H9 (cell line): ENCODE measurements at regions not wholly inside any gene's neighbourhood (a gene's known extent, or its start where the extent isn't known, plus 50 kb on each side); places are given as distances from the start of the nearest gene placed in this dataset.
A peak's percentile ranks its signal among the peaks of the same experiment; 100 is the strongest.
"Not testable (repeated sequence)": the region's sequence is repeated elsewhere in the genome, so short reads cannot be mapped to it uniquely, and the experiment has no call there.

Experiments
- DNase-seq: peaks from one replicate; pipeline ENCODE4 v3.0.0-alpha.2; 2017
- H2AFZ ChIP-seq: one replicate; pipeline ENCODE4 v1.6.1; 2013; ENCODE audit warnings: mild to moderate bottlenecking, low read length, control low read depth, moderate library complexity
- H2AK5ac ChIP-seq: 2 replicates; pipeline ENCODE4 v1.6.1; 2013; ENCODE audit warnings: low read length, control low read depth, mixed read lengths; ENCODE audit not compliant: insufficient read length
- H2BK120ac ChIP-seq: one replicate; pipeline ENCODE4 v1.6.1; 2013; ENCODE audit warnings: low read depth, mild to moderate bottlenecking, low read length, control low read depth, inconsistent platforms; ENCODE audit not compliant: poor library complexity, severe bottlenecking
- H2BK12ac ChIP-seq: 2 replicates; pipeline ENCODE4 v1.6.1; 2013; ENCODE audit warnings: low read length, control low read depth, mixed read lengths, low read depth; ENCODE audit not compliant: insufficient read length
- H2BK15ac ChIP-seq: 2 replicates; pipeline ENCODE4 v1.6.1; 2013; ENCODE audit warnings: low read depth, low read length, control low read depth
- H2BK20ac ChIP-seq: one replicate; pipeline ENCODE4 v1.6.1; 2013; ENCODE audit warnings: low read depth, mild to moderate bottlenecking, low read length, control low read depth, inconsistent platforms; ENCODE audit not compliant: poor library complexity, severe bottlenecking
- H2BK5ac ChIP-seq: 2 replicates; pipeline ENCODE4 v1.6.1; 2013; ENCODE audit warnings: low read length, control low read depth, mixed read lengths; ENCODE audit not compliant: insufficient read length
- H3K14ac ChIP-seq: 2 replicates; pipeline ENCODE4 v1.6.1; 2013; ENCODE audit warnings: low read length, control low read depth; ENCODE audit not compliant: insufficient read depth
- H3K18ac ChIP-seq: 2 replicates; pipeline ENCODE4 v1.6.1; 2013; ENCODE audit warnings: low read depth, mild to moderate bottlenecking, mixed read lengths, low read length, control low read depth; ENCODE audit not compliant: insufficient read length
- H3K23ac ChIP-seq: 2 replicates; pipeline ENCODE4 v1.6.1; 2013; ENCODE audit warnings: low read length, control low read depth, mixed read lengths, low read depth; ENCODE audit not compliant: insufficient read length
- H3K23me2 ChIP-seq: 2 replicates; pipeline ENCODE4 v1.6.1; 2013; ENCODE audit warnings: low read depth, mild to moderate bottlenecking, mixed read lengths, low read length, control low read depth; ENCODE audit not compliant: insufficient read length, poor library complexity, severe bottlenecking
- H3K27ac ChIP-seq: 2 replicates; pipeline ENCODE4 v1.5.1; 2013; ENCODE audit warnings: low read length, control low read depth, mixed read lengths, low read depth; ENCODE audit not compliant: insufficient read length
- H3K27me3 ChIP-seq: 2 replicates; pipeline ENCODE4 v1.6.1; 2013; ENCODE audit warnings: low read length, control low read depth, inconsistent platforms; ENCODE audit not compliant: insufficient read depth
- H3K4ac ChIP-seq: 2 replicates; pipeline ENCODE4 v1.6.1; 2013; ENCODE audit warnings: low read depth, mild to moderate bottlenecking, control low read depth, inconsistent platforms, low read length, moderate library complexity
- H3K4me1 ChIP-seq: 2 replicates; pipeline ENCODE4 v1.6.1; 2013; ENCODE audit warnings: low read length, control low read depth, inconsistent platforms; ENCODE audit not compliant: insufficient read depth
- H3K4me2 ChIP-seq: 2 replicates; pipeline ENCODE4 v1.6.1; 2013; ENCODE audit warnings: low read length, control low read depth, mixed read lengths; ENCODE audit not compliant: insufficient read length, insufficient read depth
- H3K56ac ChIP-seq: 2 replicates; pipeline ENCODE4 v1.6.1; 2013; ENCODE audit warnings: low read depth, mild to moderate bottlenecking, mixed read lengths, low read length, control low read depth; ENCODE audit not compliant: insufficient read length
- H3K79me1 ChIP-seq: 2 replicates; pipeline ENCODE4 v1.6.1; 2013; ENCODE audit warnings: low read depth, mild to moderate bottlenecking, moderate library complexity, low read length, control low read depth, inconsistent platforms; ENCODE audit not compliant: insufficient read depth, poor library complexity, severe bottlenecking
- H3K79me2 ChIP-seq: 2 replicates; pipeline ENCODE4 v1.6.1; 2013; ENCODE audit warnings: low read length, control low read depth, inconsistent platforms; ENCODE audit not compliant: insufficient read depth
- H3K9ac ChIP-seq: 2 replicates; pipeline ENCODE4 v1.6.1; 2013; ENCODE audit warnings: low read length, control low read depth, mixed read lengths; ENCODE audit not compliant: insufficient read length; ENCODE audit errors: extremely low read depth
- H3K9me3 ChIP-seq: one replicate; pipeline ENCODE4 v1.6.1; 2013; ENCODE audit warnings: low read depth, low read length, inconsistent platforms; ENCODE audit not compliant: control insufficient read depth
- H3T11ph ChIP-seq: one replicate; pipeline ENCODE4 v1.6.1; 2013; ENCODE audit warnings: mild to moderate bottlenecking, low read length, control low read depth, inconsistent platforms
- H4K20me1 ChIP-seq: one replicate; pipeline ENCODE4 v1.6.1; 2013; ENCODE audit not compliant: control insufficient read depth, insufficient read length, insufficient read depth
- H4K5ac ChIP-seq: 2 replicates; pipeline ENCODE4 v1.6.1; 2013; ENCODE audit warnings: low read depth, mild to moderate bottlenecking, mixed read lengths, low read length, control low read depth; ENCODE audit not compliant: insufficient read length
- H4K8ac ChIP-seq: replicated peaks from 2 replicates; pipeline ENCODE4 v1.6.1; 2013; ENCODE audit warnings: low read length, control low read depth, mixed read lengths, low read depth; ENCODE audit not compliant: insufficient read length
- H4K91ac ChIP-seq: 2 replicates; pipeline ENCODE4 v1.6.1; 2013; ENCODE audit warnings: low read depth, mild to moderate bottlenecking, moderate library complexity, mixed read lengths, low read length, control low read depth; ENCODE audit not compliant: insufficient read length
- H3K27ac Mint-ChIP-seq, 3 experiments: 2 replicates in 2 of 3; 3 replicates in 1 of 3; pipeline ENCODE4 v1.8.0; 2020 to 2021; ENCODE audit warnings: mixed read lengths in 3 of 3, mild to moderate bottlenecking in 1 of 3, moderate library complexity in 1 of 3
- H3K27me3 Mint-ChIP-seq: 2 replicates; pipeline ENCODE4 v1.8.0; 2021; ENCODE audit warnings: low read depth, mild to moderate bottlenecking, moderate library complexity, mixed read lengths
- H3K36me3 Mint-ChIP-seq, 3 experiments: 2 replicates in 2 of 3; 3 replicates in 1 of 3; pipeline ENCODE4 v1.8.0; 2020 to 2021; ENCODE audit warnings: low read depth in 3 of 3, mixed read lengths in 3 of 3; ENCODE audit not compliant: insufficient read depth in 1 of 3
- H3K4me1 Mint-ChIP-seq, 2 experiments: 2 replicates each; pipeline ENCODE4 v1.8.0; 2020; ENCODE audit warnings: mixed read lengths in 2 of 2
- H3K4me3 Mint-ChIP-seq, 2 experiments: 2 replicates in 1 of 2; 3 replicates in 1 of 2; pipeline ENCODE4 v1.8.0; 2020 to 2021; ENCODE audit warnings: mild to moderate bottlenecking in 2 of 2, mixed read lengths in 2 of 2, moderate library complexity in 1 of 2
- H3K9me3 Mint-ChIP-seq, 2 experiments: 2 replicates in 1 of 2; 3 replicates in 1 of 2; pipeline ENCODE4 v1.8.0; 2020; ENCODE audit warnings: mild to moderate bottlenecking in 2 of 2, mixed read lengths in 2 of 2, moderate library complexity in 1 of 2
- WGBS: extraction: QIAGEN DNeasy Blood & Tissue Kit; methylation state at CpG from one replicate; pipeline ENCODE4 v1.1.7; 2013; ENCODE audit warnings: missing lambda C conversion rate, low lambda C conversion rate, mixed read lengths; ENCODE audit not compliant: insufficient read length; ENCODE audit errors: extremely low coverage; 5-methylcytosine and 5-hydroxymethylcytosine counted together
- TF ChIP-seq, protein P1 (sequence below): fragments of 200-600 bp; sonication (generic); conservative IDR thresholded peaks from 3 replicates; pipeline ENCODE4 v1.8.0; 2021; ENCODE audit warnings: antibody characterized with exemption, mild to moderate bottlenecking

DNA sequence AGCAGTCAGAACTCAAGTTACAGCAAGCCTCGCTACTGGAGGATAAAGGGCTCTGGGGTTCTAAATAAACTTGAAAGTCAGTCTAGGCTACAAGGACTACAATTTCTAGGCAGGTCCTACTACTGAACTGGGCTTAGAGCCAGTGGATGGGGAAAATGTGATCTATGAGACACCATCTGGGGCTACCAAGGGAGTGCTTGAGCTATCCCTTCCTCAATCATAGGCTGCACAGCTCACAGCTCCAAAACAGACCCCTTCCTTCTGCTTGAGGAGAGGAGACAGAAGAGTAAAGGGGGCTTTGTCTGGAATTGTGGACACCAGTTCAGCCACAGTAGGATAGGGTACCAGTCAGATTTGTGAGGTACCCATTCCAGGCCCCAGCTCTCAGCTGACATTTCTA lies 145.8 kb upstream of the SNX7 start:
- peak overlapping the region; percentile 27 for H3K18ac ChIP-seq
- no peak overlapping the region for H3T11ph ChIP-seq
- H4K5ac ChIP-seq, result no peak overlapping the region
- H2AK5ac ChIP-seq, result no peak overlapping the region
- H3K9ac ChIP-seq, result no peak overlapping the region
- H3K27ac ChIP-seq, result no peak overlapping the region
- TF ChIP-seq, protein P1, sequence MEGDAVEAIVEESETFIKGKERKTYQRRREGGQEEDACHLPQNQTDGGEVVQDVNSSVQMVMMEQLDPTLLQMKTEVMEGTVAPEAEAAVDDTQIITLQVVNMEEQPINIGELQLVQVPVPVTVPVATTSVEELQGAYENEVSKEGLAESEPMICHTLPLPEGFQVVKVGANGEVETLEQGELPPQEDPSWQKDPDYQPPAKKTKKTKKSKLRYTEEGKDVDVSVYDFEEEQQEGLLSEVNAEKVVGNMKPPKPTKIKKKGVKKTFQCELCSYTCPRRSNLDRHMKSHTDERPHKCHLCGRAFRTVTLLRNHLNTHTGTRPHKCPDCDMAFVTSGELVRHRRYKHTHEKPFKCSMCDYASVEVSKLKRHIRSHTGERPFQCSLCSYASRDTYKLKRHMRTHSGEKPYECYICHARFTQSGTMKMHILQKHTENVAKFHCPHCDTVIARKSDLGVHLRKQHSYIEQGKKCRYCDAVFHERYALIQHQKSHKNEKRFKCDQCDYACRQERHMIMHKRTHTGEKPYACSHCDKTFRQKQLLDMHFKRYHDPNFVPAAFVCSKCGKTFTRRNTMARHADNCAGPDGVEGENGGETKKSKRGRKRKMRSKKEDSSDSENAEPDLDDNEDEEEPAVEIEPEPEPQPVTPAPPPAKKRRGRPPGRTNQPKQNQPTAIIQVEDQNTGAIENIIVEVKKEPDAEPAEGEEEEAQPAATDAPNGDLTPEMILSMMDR, result no peak
- H3K4ac ChIP-seq, result no peak overlapping the region
- no peak overlapping the region for H4K91ac ChIP-seq
- no peak overlapping the region for H2BK20ac ChIP-seq
- no peak overlapping the region for H2AFZ ChIP-seq
- H3K23me2 ChIP-seq, result no peaks in the 10 kb centered on the region
- H2BK12ac ChIP-seq, result no peak overlapping the region
- H3K4me3 Mint-ChIP-seq, result no peak overlapping the region
- H3K56ac ChIP-seq, result no peak overlapping the region
- no peak overlapping the region for H2BK15ac ChIP-seq
- H3K4me1 ChIP-seq, result no peaks in the 10 kb centered on the region
- H3K79me2 ChIP-seq, result no peaks in the 10 kb centered on the region
- WGBS, result no CpG with 5 or more reads among the region's 1 CpG
- no peak overlapping the region for H2BK5ac ChIP-seq
- no peaks in the 10 kb centered on the region for H3K27me3 ChIP-seq
- H3K79me1 ChIP-seq, result no peaks in the 10 kb centered on the region
- no peaks in the 10 kb centered on the region for H4K20me1 ChIP-seq
- no peak overlapping the region; the same call in 1 of the 2 replicates for H3K14ac ChIP-seq
- H3K9me3 ChIP-seq, result no peaks in the 10 kb centered on the region
- no peaks in the 10 kb centered on the region for H3K27me3 Mint-ChIP-seq
- peaks cover 14 to 16% of the 10 kb centered on the region in 2 experiments for H3K9me3 Mint-ChIP-seq
- H3K23ac ChIP-seq, result no peak overlapping the region
- no peak overlapping the region for H4K8ac ChIP-seq
- H3K27ac Mint-ChIP-seq, result no peak overlapping the region
- H3K4me2 ChIP-seq, result no peak overlapping the region
- H2BK120ac ChIP-seq, result no peak overlapping the region
- DNase-seq, result no peak
- peaks cover 11 to 15% (median 14%) of the 10 kb centered on the region in 3 experiments for H3K36me3 Mint-ChIP-seq
- H3K4me1 Mint-ChIP-seq, result peaks cover 5 to 9% of the 10 kb centered on the region in 2 experiments; a peak in 3 of 4 replicates

DNA sequence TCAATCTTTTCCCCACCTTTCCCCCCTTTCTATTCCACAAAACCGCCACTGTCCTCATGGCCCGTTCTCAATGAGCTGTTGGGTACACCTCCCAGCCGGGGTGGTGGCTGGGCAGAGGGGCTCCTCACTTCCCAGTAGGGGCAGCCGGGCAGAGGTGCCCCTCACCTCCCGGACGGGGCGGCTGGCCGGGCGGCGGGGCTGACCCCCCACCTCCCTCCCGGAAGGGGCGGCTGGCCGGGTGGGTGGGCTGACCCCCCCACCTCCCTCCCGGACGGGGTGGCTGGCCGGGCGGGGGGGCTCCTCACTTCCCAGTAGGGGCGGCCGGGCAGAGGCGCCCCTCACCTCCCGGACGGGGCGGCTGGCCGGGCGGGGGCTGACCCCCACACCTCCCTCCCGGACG lies 149.3 kb upstream of the SNX7 start:
- not testable (repeated sequence) for H4K91ac ChIP-seq, H3K79me1 ChIP-seq, H2BK12ac ChIP-seq, H4K20me1 ChIP-seq, H3K14ac ChIP-seq, H3K27me3 Mint-ChIP-seq, H3K23ac ChIP-seq, H3T11ph ChIP-seq, H3K9ac ChIP-seq, H3K4me2 ChIP-seq, H3K4ac ChIP-seq, H3K23me2 ChIP-seq, H2BK20ac ChIP-seq, H3K18ac ChIP-seq, H3K9me3 ChIP-seq, H2AK5ac ChIP-seq, H3K4me1 Mint-ChIP-seq, H3K4me3 Mint-ChIP-seq, H3K56ac ChIP-seq, H3K27ac Mint-ChIP-seq, H3K79me2 ChIP-seq, H3K27me3 ChIP-seq, DNase-seq, H4K5ac ChIP-seq, H2BK15ac ChIP-seq, H2BK5ac ChIP-seq, H2BK120ac ChIP-seq, H4K8ac ChIP-seq, H2AFZ ChIP-seq, H3K4me1 ChIP-seq, H3K27ac ChIP-seq
- Mint-ChIP-seq H3K36me3 (peaks cover 28 to 45% (median 30%) of the 10 kb centered on the region in 3 experiments), H3K9me3 (peaks cover 41 to 43% of the 10 kb centered on the region in 2 experiments)
- WGBS, result no CpG with 5 or more reads among the region's 27 CpGs
